H9 (cell line): ENCODE measurements at regions not wholly inside any gene's neighbourhood (a gene's known extent, or its start where the extent isn't known, plus 50 kb on each side); places are given as distances from the start of the nearest gene placed in this dataset.

ENCODE experiments used
- DNase-seq: peaks from one replicate; pipeline ENCODE4 v3.0.0-alpha.2; 2017
- H2AFZ ChIP-seq: one replicate; pipeline ENCODE4 v1.6.1; 2013; ENCODE audit warnings: mild to moderate bottlenecking, low read length, control low read depth, moderate library complexity
- H2AK5ac ChIP-seq: 2 replicates; pipeline ENCODE4 v1.6.1; 2013; ENCODE audit warnings: low read length, control low read depth, mixed read lengths; ENCODE audit not compliant: insufficient read length
- H2BK120ac ChIP-seq: one replicate; pipeline ENCODE4 v1.6.1; 2013; ENCODE audit warnings: low read depth, mild to moderate bottlenecking, low read length, control low read depth, inconsistent platforms; ENCODE audit not compliant: poor library complexity, severe bottlenecking
- H2BK12ac ChIP-seq: 2 replicates; pipeline ENCODE4 v1.6.1; 2013; ENCODE audit warnings: low read length, control low read depth, mixed read lengths, low read depth; ENCODE audit not compliant: insufficient read length
- H2BK15ac ChIP-seq: 2 replicates; pipeline ENCODE4 v1.6.1; 2013; ENCODE audit warnings: low read depth, low read length, control low read depth
- H2BK20ac ChIP-seq: one replicate; pipeline ENCODE4 v1.6.1; 2013; ENCODE audit warnings: low read depth, mild to moderate bottlenecking, low read length, control low read depth, inconsistent platforms; ENCODE audit not compliant: poor library complexity, severe bottlenecking
- H2BK5ac ChIP-seq: 2 replicates; pipeline ENCODE4 v1.6.1; 2013; ENCODE audit warnings: low read length, control low read depth, mixed read lengths; ENCODE audit not compliant: insufficient read length
- H3K14ac ChIP-seq: 2 replicates; pipeline ENCODE4 v1.6.1; 2013; ENCODE audit warnings: low read length, control low read depth; ENCODE audit not compliant: insufficient read depth
- H3K18ac ChIP-seq: 2 replicates; pipeline ENCODE4 v1.6.1; 2013; ENCODE audit warnings: low read depth, mild to moderate bottlenecking, mixed read lengths, low read length, control low read depth; ENCODE audit not compliant: insufficient read length
- H3K23ac ChIP-seq: 2 replicates; pipeline ENCODE4 v1.6.1; 2013; ENCODE audit warnings: low read length, control low read depth, mixed read lengths, low read depth; ENCODE audit not compliant: insufficient read length
- H3K23me2 ChIP-seq: 2 replicates; pipeline ENCODE4 v1.6.1; 2013; ENCODE audit warnings: low read depth, mild to moderate bottlenecking, mixed read lengths, low read length, control low read depth; ENCODE audit not compliant: insufficient read length, poor library complexity, severe bottlenecking
- H3K27ac ChIP-seq: 2 replicates; pipeline ENCODE4 v1.5.1; 2013; ENCODE audit warnings: low read length, control low read depth, mixed read lengths, low read depth; ENCODE audit not compliant: insufficient read length
- H3K27me3 ChIP-seq: 2 replicates; pipeline ENCODE4 v1.6.1; 2013; ENCODE audit warnings: low read length, control low read depth, inconsistent platforms; ENCODE audit not compliant: insufficient read depth
- H3K4ac ChIP-seq: 2 replicates; pipeline ENCODE4 v1.6.1; 2013; ENCODE audit warnings: low read depth, mild to moderate bottlenecking, control low read depth, inconsistent platforms, low read length, moderate library complexity
- H3K4me1 ChIP-seq: 2 replicates; pipeline ENCODE4 v1.6.1; 2013; ENCODE audit warnings: low read length, control low read depth, inconsistent platforms; ENCODE audit not compliant: insufficient read depth
- H3K4me2 ChIP-seq: 2 replicates; pipeline ENCODE4 v1.6.1; 2013; ENCODE audit warnings: low read length, control low read depth, mixed read lengths; ENCODE audit not compliant: insufficient read length, insufficient read depth
- H3K56ac ChIP-seq: 2 replicates; pipeline ENCODE4 v1.6.1; 2013; ENCODE audit warnings: low read depth, mild to moderate bottlenecking, mixed read lengths, low read length, control low read depth; ENCODE audit not compliant: insufficient read length
- H3K79me1 ChIP-seq: 2 replicates; pipeline ENCODE4 v1.6.1; 2013; ENCODE audit warnings: low read depth, mild to moderate bottlenecking, moderate library complexity, low read length, control low read depth, inconsistent platforms; ENCODE audit not compliant: insufficient read depth, poor library complexity, severe bottlenecking
- H3K79me2 ChIP-seq: 2 replicates; pipeline ENCODE4 v1.6.1; 2013; ENCODE audit warnings: low read length, control low read depth, inconsistent platforms; ENCODE audit not compliant: insufficient read depth
- H3K9ac ChIP-seq: 2 replicates; pipeline ENCODE4 v1.6.1; 2013; ENCODE audit warnings: low read length, control low read depth, mixed read lengths; ENCODE audit not compliant: insufficient read length; ENCODE audit errors: extremely low read depth
- H3K9me3 ChIP-seq: one replicate; pipeline ENCODE4 v1.6.1; 2013; ENCODE audit warnings: low read depth, low read length, inconsistent platforms; ENCODE audit not compliant: control insufficient read depth
- H3T11ph ChIP-seq: one replicate; pipeline ENCODE4 v1.6.1; 2013; ENCODE audit warnings: mild to moderate bottlenecking, low read length, control low read depth, inconsistent platforms
- H4K20me1 ChIP-seq: one replicate; pipeline ENCODE4 v1.6.1; 2013; ENCODE audit not compliant: control insufficient read depth, insufficient read length, insufficient read depth
- H4K5ac ChIP-seq: 2 replicates; pipeline ENCODE4 v1.6.1; 2013; ENCODE audit warnings: low read depth, mild to moderate bottlenecking, mixed read lengths, low read length, control low read depth; ENCODE audit not compliant: insufficient read length
- H4K8ac ChIP-seq: replicated peaks from 2 replicates; pipeline ENCODE4 v1.6.1; 2013; ENCODE audit warnings: low read length, control low read depth, mixed read lengths, low read depth; ENCODE audit not compliant: insufficient read length
- H4K91ac ChIP-seq: 2 replicates; pipeline ENCODE4 v1.6.1; 2013; ENCODE audit warnings: low read depth, mild to moderate bottlenecking, moderate library complexity, mixed read lengths, low read length, control low read depth; ENCODE audit not compliant: insufficient read length
- H3K27ac Mint-ChIP-seq, 3 experiments: 2 replicates in 2 of 3; 3 replicates in 1 of 3; pipeline ENCODE4 v1.8.0; 2020 to 2021; ENCODE audit warnings: mixed read lengths in 3 of 3, mild to moderate bottlenecking in 1 of 3, moderate library complexity in 1 of 3
- H3K27me3 Mint-ChIP-seq: 2 replicates; pipeline ENCODE4 v1.8.0; 2021; ENCODE audit warnings: low read depth, mild to moderate bottlenecking, moderate library complexity, mixed read lengths
- H3K36me3 Mint-ChIP-seq, 3 experiments: 2 replicates in 2 of 3; 3 replicates in 1 of 3; pipeline ENCODE4 v1.8.0; 2020 to 2021; ENCODE audit warnings: low read depth in 3 of 3, mixed read lengths in 3 of 3; ENCODE audit not compliant: insufficient read depth in 1 of 3
- H3K4me1 Mint-ChIP-seq, 2 experiments: 2 replicates each; pipeline ENCODE4 v1.8.0; 2020; ENCODE audit warnings: mixed read lengths in 2 of 2
- H3K4me3 Mint-ChIP-seq, 2 experiments: 2 replicates in 1 of 2; 3 replicates in 1 of 2; pipeline ENCODE4 v1.8.0; 2020 to 2021; ENCODE audit warnings: mild to moderate bottlenecking in 2 of 2, mixed read lengths in 2 of 2, moderate library complexity in 1 of 2
- H3K9me3 Mint-ChIP-seq, 2 experiments: 2 replicates in 1 of 2; 3 replicates in 1 of 2; pipeline ENCODE4 v1.8.0; 2020; ENCODE audit warnings: mild to moderate bottlenecking in 2 of 2, mixed read lengths in 2 of 2, moderate library complexity in 1 of 2
- CTCF ChIP-seq: fragments of 200-600 bp; sonication (generic); conservative IDR thresholded peaks from 3 replicates; pipeline ENCODE4 v1.8.0; 2021; ENCODE audit warnings: antibody characterized with exemption, mild to moderate bottlenecking
- WGBS: extraction: QIAGEN DNeasy Blood & Tissue Kit; methylation state at CpG from one replicate; pipeline ENCODE4 v1.1.7; 2013; ENCODE audit warnings: missing lambda C conversion rate, low lambda C conversion rate, mixed read lengths; ENCODE audit not compliant: insufficient read length; ENCODE audit errors: extremely low coverage; 5-methylcytosine and 5-hydroxymethylcytosine counted together

GRCh38 chr3:174340624-174341587 is 518.2 kb upstream of the NAALADL2 start:
- H2BK120ac ChIP-seq = no peak overlapping the region
- H2AFZ ChIP-seq = no peak overlapping the region
- H2BK12ac ChIP-seq = no peak overlapping the region
- Mint-ChIP-seq H3K36me3 (no peaks in the 10 kb centered on the region), H3K4me3 (no peak overlapping the region), H3K9me3 (no peaks in the 10 kb centered on the region), H3K27me3 (no peaks in the 10 kb centered on the region), H3K4me1 (peaks cover 2% of the 10 kb centered on the region in 2 experiments; a peak in 3 of 4 replicates), H3K27ac (no peak overlapping the region)
- no peak overlapping the region for H2BK20ac ChIP-seq
- no peaks in the 10 kb centered on the region for H3K4me1 ChIP-seq
- no peak overlapping the region for H2AK5ac ChIP-seq
- no peak overlapping the region for H3K27ac ChIP-seq
- no peak for TF ChIP-seq CTCF
- no peak overlapping the region for H3K14ac ChIP-seq
- no peaks in the 10 kb centered on the region for H3K79me1 ChIP-seq
- no peaks in the 10 kb centered on the region for H3K79me2 ChIP-seq
- H3T11ph ChIP-seq = no peak overlapping the region
- H3K9ac ChIP-seq = no peak overlapping the region
- H3K4me2 ChIP-seq = no peak overlapping the region
- no peaks in the 10 kb centered on the region for H3K9me3 ChIP-seq
- H2BK5ac ChIP-seq = no peak overlapping the region
- H3K56ac ChIP-seq = no peak overlapping the region
- no peak overlapping the region for H4K5ac ChIP-seq
- H3K23me2 ChIP-seq = no peaks in the 10 kb centered on the region
- no peak for DNase-seq
- no peak overlapping the region for H2BK15ac ChIP-seq
- no peak overlapping the region for H3K18ac ChIP-seq
- no CpG with 5 or more reads among the region's 3 CpGs for WGBS
- H3K23ac ChIP-seq = no peak overlapping the region
- H4K20me1 ChIP-seq = no peaks in the 10 kb centered on the region
- H4K91ac ChIP-seq = no peak overlapping the region
- no peaks in the 10 kb centered on the region for H3K27me3 ChIP-seq
- no peak overlapping the region for H4K8ac ChIP-seq
- H3K4ac ChIP-seq = no peak overlapping the region
